ENCODE measurements at regions not wholly inside any gene's neighbourhood (a gene's known extent, or its start where the extent isn't known, plus 50 kb on each side); places are given as distances from the start of the nearest gene placed in this dataset.

DNA sequence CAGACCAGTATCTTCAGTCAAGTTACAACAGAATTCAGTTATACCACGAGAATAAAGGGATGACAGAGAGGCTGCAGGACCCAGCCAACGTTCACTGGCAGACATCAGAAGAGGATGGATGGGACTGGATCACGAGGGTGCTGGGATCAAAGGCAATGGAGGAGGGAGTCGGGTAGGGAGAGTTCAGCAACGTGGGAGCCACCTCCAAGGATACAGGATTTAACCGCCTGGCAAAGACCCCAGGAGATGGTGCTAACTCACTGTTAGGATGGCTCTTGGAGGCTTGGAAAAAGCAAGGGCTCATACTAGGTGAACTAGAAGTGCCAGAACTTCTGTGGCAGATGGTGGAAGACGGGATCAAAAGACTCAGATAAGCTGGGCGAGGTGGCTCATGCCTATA is 99.1 kb upstream of the DISP3 start:
- no peaks in the 10 kb centered on the region for H4K20me1 ChIP-seq (ENCODE audit: insufficient read depth, low read length)
- no peak overlapping the region for H2AFZ ChIP-seq (ENCODE audit: low read length)
- no peak overlapping the region for H3K4me2 ChIP-seq (ENCODE audit: low read length)
- no peak for TF ChIP-seq EZH2 (IDR thresholded peaks at IDR 0.05; ENCODE audit: borderline replicate concordance, low read length)
- TF ChIP-seq, protein P1, sequence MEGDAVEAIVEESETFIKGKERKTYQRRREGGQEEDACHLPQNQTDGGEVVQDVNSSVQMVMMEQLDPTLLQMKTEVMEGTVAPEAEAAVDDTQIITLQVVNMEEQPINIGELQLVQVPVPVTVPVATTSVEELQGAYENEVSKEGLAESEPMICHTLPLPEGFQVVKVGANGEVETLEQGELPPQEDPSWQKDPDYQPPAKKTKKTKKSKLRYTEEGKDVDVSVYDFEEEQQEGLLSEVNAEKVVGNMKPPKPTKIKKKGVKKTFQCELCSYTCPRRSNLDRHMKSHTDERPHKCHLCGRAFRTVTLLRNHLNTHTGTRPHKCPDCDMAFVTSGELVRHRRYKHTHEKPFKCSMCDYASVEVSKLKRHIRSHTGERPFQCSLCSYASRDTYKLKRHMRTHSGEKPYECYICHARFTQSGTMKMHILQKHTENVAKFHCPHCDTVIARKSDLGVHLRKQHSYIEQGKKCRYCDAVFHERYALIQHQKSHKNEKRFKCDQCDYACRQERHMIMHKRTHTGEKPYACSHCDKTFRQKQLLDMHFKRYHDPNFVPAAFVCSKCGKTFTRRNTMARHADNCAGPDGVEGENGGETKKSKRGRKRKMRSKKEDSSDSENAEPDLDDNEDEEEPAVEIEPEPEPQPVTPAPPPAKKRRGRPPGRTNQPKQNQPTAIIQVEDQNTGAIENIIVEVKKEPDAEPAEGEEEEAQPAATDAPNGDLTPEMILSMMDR (IDR thresholded peaks at IDR 0.05; ENCODE audit: low read length) = no peak
- no peaks in the 10 kb centered on the region for H3K36me3 ChIP-seq (ENCODE audit: insufficient read depth, low read length)
- no peak overlapping the region for H3K9ac ChIP-seq (ENCODE audit: low read length)
- H3K4me1 ChIP-seq (ENCODE audit: insufficient read depth, low read length, severe bottlenecking) = no peaks in the 10 kb centered on the region
- no peaks in the 10 kb centered on the region for H3F3A ChIP-seq (ENCODE audit: insufficient read depth, low read length)
- no peaks in the 10 kb centered on the region for H3K9me3 ChIP-seq (ENCODE audit: low read length)
- no peak overlapping the region for H3K27ac ChIP-seq (ENCODE audit: low read depth, low read length, poor library complexity, severe bottlenecking)
- H3K27me3 ChIP-seq (ENCODE audit: insufficient read depth, low read length) = no peaks in the 10 kb centered on the region
- H3K79me2 ChIP-seq (ENCODE audit: insufficient read depth, low read length) = no peaks in the 10 kb centered on the region
- no peaks in the 10 kb centered on the region for H3K9me2 ChIP-seq (ENCODE audit: low read depth, low read length)
- H3K4me3 ChIP-seq (ENCODE audit: low read depth, low read length, poor library complexity, severe bottlenecking) = no peak overlapping the region

DNA sequence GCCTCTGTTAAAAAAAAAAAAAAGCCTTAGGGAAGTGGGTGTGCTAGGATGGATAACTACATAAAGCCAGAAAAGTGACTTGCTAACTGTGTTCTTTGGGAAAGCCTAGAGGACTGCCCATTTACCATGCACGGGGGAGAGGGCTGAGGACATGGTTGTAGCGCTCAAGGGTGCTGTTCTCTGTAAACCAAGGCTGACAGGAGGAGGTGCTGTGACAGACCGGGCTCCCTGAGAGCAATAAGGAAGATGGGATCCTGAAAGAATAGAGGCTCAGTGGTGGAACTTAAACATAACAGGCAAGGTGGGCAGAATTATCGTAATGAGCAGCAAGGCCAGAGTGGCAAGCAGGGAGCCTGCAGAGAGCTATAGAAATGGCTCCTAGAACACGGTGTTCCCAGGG is 98.5 kb upstream of the DISP3 start:
- Histone ChIP-seq H3K79me2 (ENCODE audit: insufficient read depth, low read length) (no peaks in the 10 kb centered on the region), H3F3A (ENCODE audit: insufficient read depth, low read length) (no peaks in the 10 kb centered on the region), H3K9me3 (ENCODE audit: low read length) (no peaks in the 10 kb centered on the region), H2AFZ (ENCODE audit: low read length) (no peak overlapping the region), H3K9me2 (ENCODE audit: low read depth, low read length) (no peaks in the 10 kb centered on the region), H3K4me2 (ENCODE audit: low read length) (no peak overlapping the region), H3K9ac (ENCODE audit: low read length) (no peak overlapping the region), H3K4me3 (ENCODE audit: low read depth, low read length, poor library complexity, severe bottlenecking) (no peak overlapping the region), H3K36me3 (ENCODE audit: insufficient read depth, low read length) (no peaks in the 10 kb centered on the region), H3K4me1 (ENCODE audit: insufficient read depth, low read length, severe bottlenecking) (no peaks in the 10 kb centered on the region), H3K27me3 (ENCODE audit: insufficient read depth, low read length) (no peaks in the 10 kb centered on the region), H3K27ac (ENCODE audit: low read depth, low read length, poor library complexity, severe bottlenecking) (no peak overlapping the region), H4K20me1 (ENCODE audit: insufficient read depth, low read length) (no peaks in the 10 kb centered on the region)
- TF ChIP-seq, protein P1 (IDR thresholded peaks at IDR 0.05; ENCODE audit: low read length) = no peak
- no peak for TF ChIP-seq EZH2 (IDR thresholded peaks at IDR 0.05; ENCODE audit: borderline replicate concordance, low read length)

DNA sequence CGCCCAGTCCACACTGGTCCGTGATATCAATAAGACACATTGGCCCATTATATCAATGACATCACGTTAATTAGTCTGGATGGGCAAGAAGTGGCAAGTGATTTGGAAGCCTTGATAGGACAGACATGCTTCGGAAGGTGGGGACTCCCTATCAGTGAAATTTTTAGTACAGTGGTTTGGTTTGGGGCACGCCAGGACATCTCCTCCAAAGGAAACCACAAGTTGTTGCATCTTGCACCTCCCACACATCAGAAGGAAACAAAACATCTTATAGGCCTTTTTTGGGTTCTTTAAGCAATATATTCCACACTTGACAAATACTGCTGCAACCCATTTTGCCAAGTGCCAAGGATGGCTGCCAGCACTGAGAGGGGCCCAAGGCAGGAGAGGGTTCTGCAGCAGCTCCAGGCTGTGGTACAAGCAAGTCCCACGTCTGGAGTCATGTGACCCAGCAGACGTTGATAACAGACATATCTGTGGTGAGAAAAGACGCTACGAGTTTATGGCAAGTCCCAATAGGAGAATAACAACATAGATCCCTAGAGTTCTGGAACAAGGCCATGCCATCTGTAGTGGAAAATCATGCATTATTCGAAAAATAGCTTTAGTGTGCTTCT is 95.3 kb upstream of the DISP3 start:
- H3K36me3 ChIP-seq (ENCODE audit: insufficient read depth, low read length) = no peaks in the 10 kb centered on the region
- H3K27me3 ChIP-seq (ENCODE audit: insufficient read depth, low read length) = no peaks in the 10 kb centered on the region
- no peak overlapping the region for H3K4me2 ChIP-seq (ENCODE audit: low read length)
- H3K27ac ChIP-seq (ENCODE audit: low read depth, low read length, poor library complexity, severe bottlenecking) = no peak overlapping the region
- no peak overlapping the region for H2AFZ ChIP-seq (ENCODE audit: low read length)
- no peak overlapping the region for H3K9ac ChIP-seq (ENCODE audit: low read length)
- H3F3A ChIP-seq (ENCODE audit: insufficient read depth, low read length) = no peaks in the 10 kb centered on the region
- H3K4me3 ChIP-seq (ENCODE audit: low read depth, low read length, poor library complexity, severe bottlenecking) = no peak overlapping the region
- no peak for TF ChIP-seq EZH2 (IDR thresholded peaks at IDR 0.05; ENCODE audit: borderline replicate concordance, low read length)
- TF ChIP-seq, protein P1 (IDR thresholded peaks at IDR 0.05; ENCODE audit: low read length) = no peak
- H3K79me2 ChIP-seq (ENCODE audit: insufficient read depth, low read length) = no peaks in the 10 kb centered on the region
- no peaks in the 10 kb centered on the region for H3K4me1 ChIP-seq (ENCODE audit: insufficient read depth, low read length, severe bottlenecking)
- H3K9me2 ChIP-seq (ENCODE audit: low read depth, low read length) = no peaks in the 10 kb centered on the region
- no peaks in the 10 kb centered on the region for H4K20me1 ChIP-seq (ENCODE audit: insufficient read depth, low read length)
- no peaks in the 10 kb centered on the region for H3K9me3 ChIP-seq (ENCODE audit: low read length)

Measured in OCI-LY1 (cell line).